ENCODE measurements at regions not wholly inside any gene's neighbourhood (a gene's known extent, or its start where the extent isn't known, plus 50 kb on each side); places are given as distances from the start of the nearest gene placed in this dataset.

GRCh38 chr12:67400742-67401141 lies 131.6 kb downstream of the CAND1 start:
- TF ChIP-seq POLR2AphosphoS5 (IDR thresholded peaks at IDR 0.05) = no peak
- no peak for TF ChIP-seq CTCF (IDR thresholded peaks at IDR 0.05 in 8 of 11, conservative IDR thresholded peaks at IDR 0.05 in 3 of 11)

Data from spleen (tissue), 7 donors.